IMR-90 (cell line): ENCODE measurements at regions not wholly inside any gene's neighbourhood (a gene's known extent, or its start where the extent isn't known, plus 50 kb on each side); places are given as distances from the start of the nearest gene placed in this dataset.

Experiments used
- ATAC-seq: fragments of 200-7000 bp; cut with Tn5 transposase; 2 replicates; pipeline ENCODE4 v1.9.1; 2020; ENCODE audit warnings: low read depth, mild to moderate bottlenecking, moderate library complexity
- BruUV-seq: library from RNA; stranded (reverse); fragments of 400-500 nt; replicated peaks from 2 replicates; lab custom pipeline; 2021; lab: Mats Ljungman, UMichigan
- CTCF ChIA-PET: fragments of 300-600 bp; formaldehyde crosslinking; extraction: SDS; loops from one replicate; lab custom pipeline; 2021; ENCODE audit warnings: antibody characterized with exemption; lab: Yijun Ruan, JAX
- POLR2A ChIA-PET: fragments of 300-600 bp; sonication (Branson Sonifier 250); formaldehyde crosslinking; loops from one replicate; lab custom pipeline; 2022; ENCODE audit warnings: antibody characterized with exemption; ENCODE audit not compliant: unreplicated experiment; lab: Charles Lee
- DNase-seq: peaks from one replicate; pipeline ENCODE4 v3.0.0; 2013
- H2AFZ ChIP-seq: replicated peaks from 2 replicates; pipeline ENCODE3; 2013; ENCODE audit warnings: low read length, mild to moderate bottlenecking; ENCODE audit not compliant: poor library complexity
- H2AK5ac ChIP-seq: 2 replicates; pipeline ENCODE4 v1.6.1; 2013; ENCODE audit warnings: low read depth, low read length, inconsistent platforms
- H2AK9ac ChIP-seq: replicated peaks from 2 replicates; pipeline ENCODE3; 2013; ENCODE audit warnings: mild to moderate bottlenecking, low read depth, low read length, moderate library complexity; ENCODE audit not compliant: poor library complexity
- H2BK120ac ChIP-seq: 2 replicates; pipeline ENCODE4 v1.6.1; 2013; ENCODE audit warnings: low read depth, low read length, inconsistent platforms
- H2BK15ac ChIP-seq: 3 replicates; pipeline ENCODE4 v1.6.1; 2013; ENCODE audit warnings: low read depth, low read length, inconsistent platforms
- H2BK20ac ChIP-seq: 2 replicates; pipeline ENCODE4 v1.6.1; 2013; ENCODE audit warnings: low read depth, mild to moderate bottlenecking, inconsistent platforms, low read length, moderate library complexity
- H2BK5ac ChIP-seq: 2 replicates; pipeline ENCODE4 v1.6.1; 2013; ENCODE audit warnings: mild to moderate bottlenecking, low read depth, low read length, inconsistent platforms; ENCODE audit not compliant: poor library complexity, severe bottlenecking
- H3K14ac ChIP-seq: replicated peaks from 2 replicates; pipeline ENCODE4 v1.6.1; 2013; ENCODE audit warnings: low read depth, low read length, inconsistent platforms
- H3K18ac ChIP-seq: 2 replicates; pipeline ENCODE4 v1.6.1; 2013; ENCODE audit warnings: low read depth, low read length, control low read depth
- H3K23ac ChIP-seq: 2 replicates; pipeline ENCODE4 v1.6.1; 2013; ENCODE audit warnings: low read depth, low read length, inconsistent platforms
- H3K27ac ChIP-seq: 2 replicates; pipeline ENCODE4 v1.5.1; 2013; ENCODE audit warnings: mild to moderate bottlenecking, control low read depth, low read length; ENCODE audit not compliant: insufficient read depth
- H3K27me3 ChIP-seq: 2 replicates; pipeline ENCODE4 v1.6.1; 2013; ENCODE audit warnings: low read length; ENCODE audit not compliant: control insufficient read depth, insufficient read depth
- H3K36me3 ChIP-seq: 2 replicates; pipeline ENCODE4 v1.6.1; 2013; ENCODE audit warnings: low read length, mixed read lengths; ENCODE audit not compliant: control insufficient read depth, insufficient read depth
- H3K4ac ChIP-seq: 2 replicates; pipeline ENCODE4 v1.6.1; 2013; ENCODE audit warnings: low read depth, low read length, inconsistent platforms
- H3K4me1 ChIP-seq: 2 replicates; pipeline ENCODE4 v1.6.1; 2013; ENCODE audit warnings: low read length, mixed read lengths; ENCODE audit not compliant: control insufficient read depth, insufficient read depth
- H3K4me2 ChIP-seq: 2 replicates; pipeline ENCODE4 v1.6.1; 2013; ENCODE audit warnings: low read depth, mild to moderate bottlenecking, control low read depth, low read length, moderate library complexity
- H3K4me3 ChIP-seq: 2 replicates; pipeline ENCODE4 v1.5.1; 2013; ENCODE audit warnings: low read depth, mild to moderate bottlenecking, control low read depth, low read length, moderate library complexity; ENCODE audit not compliant: insufficient read depth
- H3K56ac ChIP-seq: 2 replicates; pipeline ENCODE4 v1.6.1; 2013; ENCODE audit warnings: low read length, inconsistent platforms; ENCODE audit not compliant: insufficient read depth; ENCODE audit errors: extremely low read depth
- H3K79me1 ChIP-seq, 2 experiments: 2 replicates each; pipeline ENCODE4 v1.6.1; 2013; ENCODE audit warnings: low read length in 2 of 2, inconsistent platforms in 1 of 2, low read depth in 1 of 2
- H3K9ac ChIP-seq: 2 replicates; pipeline ENCODE4 v1.6.1; 2013; ENCODE audit warnings: low read depth, low read length, control low read depth
- H3K9me1 ChIP-seq: 2 replicates; pipeline ENCODE4 v1.6.1; 2013; ENCODE audit warnings: low read length, inconsistent platforms; ENCODE audit not compliant: insufficient read depth
- H3K9me3 ChIP-seq: 2 replicates; pipeline ENCODE4 v1.6.1; 2013; ENCODE audit warnings: low read length; ENCODE audit not compliant: control insufficient read depth, insufficient read depth
- H4K20me1 ChIP-seq: 2 replicates; pipeline ENCODE4 v1.6.1; 2013; ENCODE audit warnings: low read length, inconsistent platforms; ENCODE audit not compliant: insufficient read depth
- H4K5ac ChIP-seq: 2 replicates; pipeline ENCODE4 v1.6.1; 2013; ENCODE audit warnings: mild to moderate bottlenecking, low read depth, low read length, control low read depth
- H4K8ac ChIP-seq, 2 experiments: 2 replicates each; pipeline ENCODE4 v1.6.1; 2013; ENCODE audit warnings: low read depth in 2 of 2, low read length in 2 of 2, control low read depth in 1 of 2, inconsistent platforms in 1 of 2
- H4K91ac ChIP-seq: 2 replicates; pipeline ENCODE4 v1.6.1; 2013; ENCODE audit warnings: low read depth, low read length, inconsistent platforms; ENCODE audit not compliant: insufficient read depth
- BHLHE40 ChIP-seq: fragments of 150-350 bp; IDR thresholded peaks from 2 replicates; pipeline ENCODE4 v1.6.1; 2016; ENCODE audit warnings: mild to moderate bottlenecking, low read depth, low read length
- CEBPB ChIP-seq: IDR thresholded peaks from 2 replicates; pipeline ENCODE4 v1.6.1; 2012; ENCODE audit warnings: low read depth, low read length, improper control_type of control experiment
- MAFK ChIP-seq: IDR thresholded peaks from 2 replicates; pipeline ENCODE4 v1.6.1; 2012; ENCODE audit warnings: low read depth, low read length, improper control_type of control experiment
- MAZ ChIP-seq: IDR thresholded peaks from 2 replicates; pipeline ENCODE4 v1.6.1; 2012; ENCODE audit warnings: low read depth, mild to moderate bottlenecking, low read length, improper control_type of control experiment, moderate library complexity, borderline replicate concordance
- MXI1 ChIP-seq: IDR thresholded peaks from 2 replicates; pipeline ENCODE4 v1.6.1; 2012; ENCODE audit warnings: low read depth, mild to moderate bottlenecking, low read length, moderate library complexity, borderline replicate concordance
- NFE2L2 ChIP-seq: fragments of 150-350 bp; IDR thresholded peaks from 2 replicates; pipeline ENCODE4 v1.6.1; 2016; ENCODE audit warnings: low read depth, mild to moderate bottlenecking, low read length
- RFX5 ChIP-seq: IDR thresholded peaks from 2 replicates; pipeline ENCODE4 v1.8.0; 2012; ENCODE audit warnings: low read depth, mild to moderate bottlenecking, low read length, moderate library complexity
- SMC3 ChIP-seq: fragments of 150-350 bp; IDR thresholded peaks from 2 replicates; pipeline ENCODE4 v1.6.1; 2016; ENCODE audit warnings: low read depth, mild to moderate bottlenecking, antibody characterized with exemption, low read length, moderate library complexity
- dilution Hi-C: fragments of 300-500 bp; cut with HindIII; formaldehyde crosslinking; loops from one replicate; pipeline ENCODE4 v1.14.3; 2018; ENCODE audit warnings: low sequenced_read_pairs; ENCODE audit not compliant: unreplicated experiment
- in situ Hi-C: fragments of 300-500 bp; cut with MboI; formaldehyde crosslinking; loops from 3 replicates; pipeline ENCODE4 v1.14.3; 2019; ENCODE audit warnings: low sequenced_read_pairs, inconsistent platforms, mixed read lengths
- intact Hi-C: fragments of 100-400 bp; cut with micrococcal nuclease; formaldehyde crosslinking; loops from 2 replicates; pipeline ENCODE4 v1.10.0; 2022
- TF ChIP-seq, protein P1 (sequence below): fragments of 150-350 bp; IDR thresholded peaks from 2 replicates; pipeline ENCODE4 v1.6.1; 2016; ENCODE audit warnings: low read depth, mild to moderate bottlenecking, low read length, moderate library complexity, borderline replicate concordance

- Histone ChIP-seq H2AK9ac (no peak overlapping the region), H3K9me1 (no peaks in the 10 kb centered on the region), H3K4me2 (no peak overlapping the region), H4K91ac (no peak overlapping the region), H4K5ac (no peak overlapping the region), H2BK15ac (no peak overlapping the region), H3K4ac (no peak overlapping the region), H3K14ac (no peak overlapping the region), H3K27ac (no peak overlapping the region), H3K18ac (no peak overlapping the region), H4K8ac (no peak overlapping the region), H3K27me3 (no peaks in the 10 kb centered on the region), H3K79me1 (no peaks in the 10 kb centered on the region), H4K20me1 (no peaks in the 10 kb centered on the region), H3K9me3 (no peaks in the 10 kb centered on the region), H2AFZ (no peak overlapping the region), H2BK120ac (no peak overlapping the region), H3K56ac (no peak overlapping the region), H3K36me3 (no peaks in the 10 kb centered on the region), H3K23ac (no peak overlapping the region), H3K9ac (no peak overlapping the region), H2AK5ac (no peak overlapping the region), H3K4me3 (no peak overlapping the region), H3K4me1 (no peaks in the 10 kb centered on the region), H2BK5ac (no peak overlapping the region), H2BK20ac (no peak overlapping the region)
- in situ Hi-C loops: no loop called here
- no peak for TF ChIP-seq RFX5
- no peak for TF ChIP-seq MXI1
- no peak for TF ChIP-seq MAZ
- no peak for TF ChIP-seq CEBPB
- TF ChIP-seq NFE2L2: no peak
- TF ChIP-seq, protein P1, sequence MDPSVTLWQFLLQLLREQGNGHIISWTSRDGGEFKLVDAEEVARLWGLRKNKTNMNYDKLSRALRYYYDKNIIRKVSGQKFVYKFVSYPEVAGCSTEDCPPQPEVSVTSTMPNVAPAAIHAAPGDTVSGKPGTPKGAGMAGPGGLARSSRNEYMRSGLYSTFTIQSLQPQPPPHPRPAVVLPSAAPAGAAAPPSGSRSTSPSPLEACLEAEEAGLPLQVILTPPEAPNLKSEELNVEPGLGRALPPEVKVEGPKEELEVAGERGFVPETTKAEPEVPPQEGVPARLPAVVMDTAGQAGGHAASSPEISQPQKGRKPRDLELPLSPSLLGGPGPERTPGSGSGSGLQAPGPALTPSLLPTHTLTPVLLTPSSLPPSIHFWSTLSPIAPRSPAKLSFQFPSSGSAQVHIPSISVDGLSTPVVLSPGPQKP: no peak
- no peak for TF ChIP-seq BHLHE40
- TF ChIP-seq MAFK: no peak
- TF ChIP-seq SMC3: no peak
- CTCF ChIA-PET: no interaction called here
- intact Hi-C loops: no loop called here
- BruUV-seq: no TSS peak
- dilution Hi-C loops: no loop called here
- DNase-seq: no peak
- POLR2A ChIA-PET: no interaction called here
- no peak for ATAC-seq
Measured at GRCh38 chr3:162112719-162113118, 616.1 kb downstream of the OTOL1 start.
